H9 (cell line): ENCODE measurements at regions not wholly inside any gene's neighbourhood (a gene's known extent, or its start where the extent isn't known, plus 50 kb on each side); places are given as distances from the start of the nearest gene placed in this dataset.

Experiments
- DNase-seq: peaks from one replicate; pipeline ENCODE4 v3.0.0-alpha.2; 2017
- H2AFZ ChIP-seq: one replicate; pipeline ENCODE4 v1.6.1; 2013; ENCODE audit warnings: mild to moderate bottlenecking, low read length, control low read depth, moderate library complexity
- H2AK5ac ChIP-seq: 2 replicates; pipeline ENCODE4 v1.6.1; 2013; ENCODE audit warnings: low read length, control low read depth, mixed read lengths; ENCODE audit not compliant: insufficient read length
- H2BK120ac ChIP-seq: one replicate; pipeline ENCODE4 v1.6.1; 2013; ENCODE audit warnings: low read depth, mild to moderate bottlenecking, low read length, control low read depth, inconsistent platforms; ENCODE audit not compliant: poor library complexity, severe bottlenecking
- H2BK12ac ChIP-seq: 2 replicates; pipeline ENCODE4 v1.6.1; 2013; ENCODE audit warnings: low read length, control low read depth, mixed read lengths, low read depth; ENCODE audit not compliant: insufficient read length
- H2BK15ac ChIP-seq: 2 replicates; pipeline ENCODE4 v1.6.1; 2013; ENCODE audit warnings: low read depth, low read length, control low read depth
- H2BK20ac ChIP-seq: one replicate; pipeline ENCODE4 v1.6.1; 2013; ENCODE audit warnings: low read depth, mild to moderate bottlenecking, low read length, control low read depth, inconsistent platforms; ENCODE audit not compliant: poor library complexity, severe bottlenecking
- H2BK5ac ChIP-seq: 2 replicates; pipeline ENCODE4 v1.6.1; 2013; ENCODE audit warnings: low read length, control low read depth, mixed read lengths; ENCODE audit not compliant: insufficient read length
- H3K14ac ChIP-seq: 2 replicates; pipeline ENCODE4 v1.6.1; 2013; ENCODE audit warnings: low read length, control low read depth; ENCODE audit not compliant: insufficient read depth
- H3K18ac ChIP-seq: 2 replicates; pipeline ENCODE4 v1.6.1; 2013; ENCODE audit warnings: low read depth, mild to moderate bottlenecking, mixed read lengths, low read length, control low read depth; ENCODE audit not compliant: insufficient read length
- H3K23ac ChIP-seq: 2 replicates; pipeline ENCODE4 v1.6.1; 2013; ENCODE audit warnings: low read length, control low read depth, mixed read lengths, low read depth; ENCODE audit not compliant: insufficient read length
- H3K23me2 ChIP-seq: 2 replicates; pipeline ENCODE4 v1.6.1; 2013; ENCODE audit warnings: low read depth, mild to moderate bottlenecking, mixed read lengths, low read length, control low read depth; ENCODE audit not compliant: insufficient read length, poor library complexity, severe bottlenecking
- H3K27ac ChIP-seq: 2 replicates; pipeline ENCODE4 v1.5.1; 2013; ENCODE audit warnings: low read length, control low read depth, mixed read lengths, low read depth; ENCODE audit not compliant: insufficient read length
- H3K27me3 ChIP-seq: 2 replicates; pipeline ENCODE4 v1.6.1; 2013; ENCODE audit warnings: low read length, control low read depth, inconsistent platforms; ENCODE audit not compliant: insufficient read depth
- H3K4ac ChIP-seq: 2 replicates; pipeline ENCODE4 v1.6.1; 2013; ENCODE audit warnings: low read depth, mild to moderate bottlenecking, control low read depth, inconsistent platforms, low read length, moderate library complexity
- H3K4me1 ChIP-seq: 2 replicates; pipeline ENCODE4 v1.6.1; 2013; ENCODE audit warnings: low read length, control low read depth, inconsistent platforms; ENCODE audit not compliant: insufficient read depth
- H3K4me2 ChIP-seq: 2 replicates; pipeline ENCODE4 v1.6.1; 2013; ENCODE audit warnings: low read length, control low read depth, mixed read lengths; ENCODE audit not compliant: insufficient read length, insufficient read depth
- H3K56ac ChIP-seq: 2 replicates; pipeline ENCODE4 v1.6.1; 2013; ENCODE audit warnings: low read depth, mild to moderate bottlenecking, mixed read lengths, low read length, control low read depth; ENCODE audit not compliant: insufficient read length
- H3K79me1 ChIP-seq: 2 replicates; pipeline ENCODE4 v1.6.1; 2013; ENCODE audit warnings: low read depth, mild to moderate bottlenecking, moderate library complexity, low read length, control low read depth, inconsistent platforms; ENCODE audit not compliant: insufficient read depth, poor library complexity, severe bottlenecking
- H3K79me2 ChIP-seq: 2 replicates; pipeline ENCODE4 v1.6.1; 2013; ENCODE audit warnings: low read length, control low read depth, inconsistent platforms; ENCODE audit not compliant: insufficient read depth
- H3K9ac ChIP-seq: 2 replicates; pipeline ENCODE4 v1.6.1; 2013; ENCODE audit warnings: low read length, control low read depth, mixed read lengths; ENCODE audit not compliant: insufficient read length; ENCODE audit errors: extremely low read depth
- H3K9me3 ChIP-seq: one replicate; pipeline ENCODE4 v1.6.1; 2013; ENCODE audit warnings: low read depth, low read length, inconsistent platforms; ENCODE audit not compliant: control insufficient read depth
- H3T11ph ChIP-seq: one replicate; pipeline ENCODE4 v1.6.1; 2013; ENCODE audit warnings: mild to moderate bottlenecking, low read length, control low read depth, inconsistent platforms
- H4K20me1 ChIP-seq: one replicate; pipeline ENCODE4 v1.6.1; 2013; ENCODE audit not compliant: control insufficient read depth, insufficient read length, insufficient read depth
- H4K5ac ChIP-seq: 2 replicates; pipeline ENCODE4 v1.6.1; 2013; ENCODE audit warnings: low read depth, mild to moderate bottlenecking, mixed read lengths, low read length, control low read depth; ENCODE audit not compliant: insufficient read length
- H4K8ac ChIP-seq: replicated peaks from 2 replicates; pipeline ENCODE4 v1.6.1; 2013; ENCODE audit warnings: low read length, control low read depth, mixed read lengths, low read depth; ENCODE audit not compliant: insufficient read length
- H4K91ac ChIP-seq: 2 replicates; pipeline ENCODE4 v1.6.1; 2013; ENCODE audit warnings: low read depth, mild to moderate bottlenecking, moderate library complexity, mixed read lengths, low read length, control low read depth; ENCODE audit not compliant: insufficient read length
- H3K27ac Mint-ChIP-seq, 3 experiments: 2 replicates in 2 of 3; 3 replicates in 1 of 3; pipeline ENCODE4 v1.8.0; 2020 to 2021; ENCODE audit warnings: mixed read lengths in 3 of 3, mild to moderate bottlenecking in 1 of 3, moderate library complexity in 1 of 3
- H3K27me3 Mint-ChIP-seq: 2 replicates; pipeline ENCODE4 v1.8.0; 2021; ENCODE audit warnings: low read depth, mild to moderate bottlenecking, moderate library complexity, mixed read lengths
- H3K36me3 Mint-ChIP-seq, 3 experiments: 2 replicates in 2 of 3; 3 replicates in 1 of 3; pipeline ENCODE4 v1.8.0; 2020 to 2021; ENCODE audit warnings: low read depth in 3 of 3, mixed read lengths in 3 of 3; ENCODE audit not compliant: insufficient read depth in 1 of 3
- H3K4me1 Mint-ChIP-seq, 2 experiments: 2 replicates each; pipeline ENCODE4 v1.8.0; 2020; ENCODE audit warnings: mixed read lengths in 2 of 2
- H3K4me3 Mint-ChIP-seq, 2 experiments: 2 replicates in 1 of 2; 3 replicates in 1 of 2; pipeline ENCODE4 v1.8.0; 2020 to 2021; ENCODE audit warnings: mild to moderate bottlenecking in 2 of 2, mixed read lengths in 2 of 2, moderate library complexity in 1 of 2
- H3K9me3 Mint-ChIP-seq, 2 experiments: 2 replicates in 1 of 2; 3 replicates in 1 of 2; pipeline ENCODE4 v1.8.0; 2020; ENCODE audit warnings: mild to moderate bottlenecking in 2 of 2, mixed read lengths in 2 of 2, moderate library complexity in 1 of 2
- CTCF ChIP-seq: fragments of 200-600 bp; sonication (generic); conservative IDR thresholded peaks from 3 replicates; pipeline ENCODE4 v1.8.0; 2021; ENCODE audit warnings: antibody characterized with exemption, mild to moderate bottlenecking
- WGBS: extraction: QIAGEN DNeasy Blood & Tissue Kit; methylation state at CpG from one replicate; pipeline ENCODE4 v1.1.7; 2013; ENCODE audit warnings: missing lambda C conversion rate, low lambda C conversion rate, mixed read lengths; ENCODE audit not compliant: insufficient read length; ENCODE audit errors: extremely low coverage; 5-methylcytosine and 5-hydroxymethylcytosine counted together

GRCh38 chr2:156739301-156739700 lies 303.1 kb downstream of the GPD2 start:
- Histone ChIP-seq H3T11ph (no peak overlapping the region), H3K9me3 (no peaks in the 10 kb centered on the region), H4K5ac (no peak overlapping the region), H3K9ac (no peak overlapping the region), H3K56ac (no peak overlapping the region), H3K27ac (no peak overlapping the region), H3K23me2 (no peaks in the 10 kb centered on the region), H2BK20ac (no peak overlapping the region), H2AFZ (no peak overlapping the region), H3K79me1 (no peaks in the 10 kb centered on the region), H4K8ac (no peak overlapping the region), H2BK12ac (no peak overlapping the region), H3K18ac (no peak overlapping the region), H4K20me1 (no peaks in the 10 kb centered on the region), H3K4me2 (no peak overlapping the region), H3K4me1 (no peaks in the 10 kb centered on the region; the same call in 1 of the 2 replicates), H2BK120ac (no peak overlapping the region), H3K79me2 (no peaks in the 10 kb centered on the region), H3K23ac (no peak overlapping the region), H3K14ac (no peak overlapping the region), H3K4ac (no peak overlapping the region), H3K27me3 (no peaks in the 10 kb centered on the region), H2AK5ac (no peak overlapping the region), H2BK15ac (no peak overlapping the region), H4K91ac (no peak overlapping the region), H2BK5ac (no peak overlapping the region)
- H3K4me3 Mint-ChIP-seq, result no peak overlapping the region
- no peak for TF ChIP-seq CTCF
- no peak for DNase-seq
- no peaks in the 10 kb centered on the region for H3K27me3 Mint-ChIP-seq
- no peak overlapping the region for H3K27ac Mint-ChIP-seq
- WGBS, result no CpG with 5 or more reads among the region's 3 CpGs
- peaks cover 10 to 12% of the 10 kb centered on the region in 2 experiments for H3K4me1 Mint-ChIP-seq
- no peaks in the 10 kb centered on the region for H3K9me3 Mint-ChIP-seq
- H3K36me3 Mint-ChIP-seq, result no peaks in the 10 kb centered on the region
